ENCODE measurements at regions not wholly inside any gene's neighbourhood (a gene's known extent, or its start where the extent isn't known, plus 50 kb on each side); places are given as distances from the start of the nearest gene placed in this dataset.

DNA sequence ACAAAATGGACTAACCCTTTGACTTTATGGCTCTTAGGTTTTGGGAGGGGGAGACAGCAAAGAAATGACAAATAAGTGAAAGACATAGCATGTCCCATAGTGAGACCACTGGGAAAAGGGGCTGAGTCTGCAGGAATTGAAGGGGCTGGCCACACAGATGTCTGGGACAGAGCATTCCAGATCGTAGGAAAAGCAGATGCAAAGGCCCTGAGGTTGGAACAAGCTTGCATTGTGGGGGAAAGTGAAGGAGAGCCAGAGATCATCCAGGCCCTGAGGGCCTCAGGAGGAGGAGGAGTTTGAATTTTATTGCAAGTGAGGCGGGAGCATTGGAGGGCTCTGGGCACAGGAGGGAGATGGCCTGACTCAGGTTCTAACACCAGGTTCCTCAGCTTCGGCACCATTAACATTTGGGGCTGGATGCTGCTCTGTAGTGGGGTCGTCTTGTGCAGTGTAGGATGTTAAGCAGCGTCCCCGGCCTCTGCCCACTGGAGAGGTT, 97.5 kb downstream of the CEBPB start:
- H3K27me3 ChIP-seq (ENCODE audit: low read depth), result no peaks in the 10 kb centered on the region
- H3K36me3 ChIP-seq, result no peaks in the 10 kb centered on the region
- peaks cover 62% of the 10 kb centered on the region for H3K4me1 ChIP-seq
- H3K4me3 ChIP-seq, result no peak overlapping the region
- DNase-seq, result no peak
- intact Hi-C loops (cut with micrococcal nuclease), result no loop called here
- H3K27ac ChIP-seq (replicated peaks), result no peak overlapping the region
- no peak for TF ChIP-seq CTCF (IDR thresholded peaks at IDR 0.05; ENCODE audit: borderline replicate concordance)
- no peaks in the 10 kb centered on the region for H3K9me3 ChIP-seq (replicated peaks)

DNA sequence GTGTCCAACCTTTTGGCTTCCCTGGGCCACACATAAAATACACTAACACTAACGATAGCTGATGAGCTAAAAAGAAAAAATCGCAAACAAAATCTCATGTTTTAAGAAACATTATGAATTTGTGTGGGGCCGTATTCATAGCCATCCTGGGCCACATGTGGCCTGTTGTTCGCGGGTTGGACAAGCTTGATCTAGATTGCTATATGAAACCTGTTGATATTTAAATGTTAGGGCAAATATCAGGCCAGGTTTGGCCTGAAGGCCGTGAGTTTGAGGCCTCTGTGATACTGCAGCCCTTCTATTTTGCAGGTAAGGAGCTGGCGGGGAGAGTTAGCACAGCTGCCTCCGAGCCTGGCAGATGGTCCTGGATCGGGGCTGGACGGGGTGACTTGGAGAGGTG, 99.0 kb downstream of the CEBPB start:
- no peak for TF ChIP-seq CTCF (IDR thresholded peaks at IDR 0.05; ENCODE audit: borderline replicate concordance)
- Histone ChIP-seq H3K27ac (replicated peaks) (no peak overlapping the region), H3K9me3 (replicated peaks) (no peaks in the 10 kb centered on the region), H3K36me3 (no peaks in the 10 kb centered on the region), H3K4me1 (peaks cover 52% of the 10 kb centered on the region), H3K27me3 (ENCODE audit: low read depth) (no peaks in the 10 kb centered on the region), H3K4me3 (no peak overlapping the region)
- intact Hi-C loops (cut with micrococcal nuclease), result no loop called here
- no peak for DNase-seq

DNA sequence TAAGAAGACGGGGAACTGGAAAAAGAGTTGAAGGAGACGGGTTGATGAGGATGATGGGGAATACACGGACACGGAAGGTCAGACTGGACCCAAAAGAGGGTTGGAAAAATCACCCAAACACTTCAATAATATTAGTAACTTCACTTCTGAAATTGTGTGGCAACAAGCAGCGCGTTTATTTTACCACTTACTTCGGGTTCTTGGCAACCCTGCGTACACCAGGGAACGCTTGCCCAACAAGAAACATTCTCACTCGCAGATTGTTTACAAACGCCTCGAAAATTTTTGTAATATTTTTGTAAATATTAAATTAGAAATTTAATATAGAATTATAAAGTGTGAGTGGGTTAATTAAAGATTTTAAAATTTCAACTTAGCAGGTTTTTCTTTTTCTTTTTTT, 99.5 kb downstream of the CEBPB start:
- intact Hi-C loops (cut with micrococcal nuclease), result no loop called here
- H3K4me1 ChIP-seq, result peaks cover 46% of the 10 kb centered on the region
- DNase-seq, result no peak
- TF ChIP-seq CTCF (IDR thresholded peaks at IDR 0.05; ENCODE audit: borderline replicate concordance), result no peak
- H3K27me3 ChIP-seq (ENCODE audit: low read depth), result no peaks in the 10 kb centered on the region
- no peaks in the 10 kb centered on the region for H3K9me3 ChIP-seq (replicated peaks)
- H3K4me3 ChIP-seq, result no peak overlapping the region
- no peaks in the 10 kb centered on the region for H3K36me3 ChIP-seq
- H3K27ac ChIP-seq (replicated peaks), result no peak overlapping the region

DNA sequence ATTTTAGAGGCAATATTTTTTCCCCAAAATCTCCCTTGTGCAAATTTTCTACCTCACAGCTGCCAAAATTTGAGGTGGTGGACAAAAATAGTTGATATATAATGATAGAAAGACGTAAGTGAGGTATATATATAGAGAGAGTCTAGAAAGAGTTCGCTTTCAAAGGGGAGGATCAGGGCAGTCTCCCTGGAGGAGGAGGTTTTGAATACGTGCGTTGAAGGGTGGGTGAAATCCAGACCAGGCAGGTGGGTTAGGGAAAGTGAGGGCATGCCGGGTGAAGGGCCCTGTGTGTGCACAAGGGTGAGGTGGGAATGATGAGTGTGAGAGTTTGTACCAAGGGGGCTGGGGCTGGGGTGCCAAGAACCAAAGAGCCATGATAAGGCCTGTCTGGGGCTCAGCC, 100.2 kb downstream of the CEBPB start:
- peaks cover 39% of the 10 kb centered on the region for H3K4me1 ChIP-seq

GRCh38 chr20:50291254-50292078, 100.8 kb downstream of the CEBPB start:
- Histone ChIP-seq H3K27me3 (ENCODE audit: low read depth) (no peaks in the 10 kb centered on the region), H3K4me1 (peaks cover 33% of the 10 kb centered on the region), H3K4me3 (no peak overlapping the region), H3K36me3 (no peaks in the 10 kb centered on the region), H3K9me3 (replicated peaks) (no peaks in the 10 kb centered on the region), H3K27ac (replicated peaks) (peak overlapping the region; percentile 81)
- DNase-seq, result peak; percentile 13
- TF ChIP-seq CTCF (IDR thresholded peaks at IDR 0.05; ENCODE audit: borderline replicate concordance), result no peak
- intact Hi-C loops (cut with micrococcal nuclease), result no loop called here

More for the DNA sequence above, 100.2 kb downstream of the CEBPB start:
- DNase-seq, result no peak
- no peak for TF ChIP-seq CTCF (IDR thresholded peaks at IDR 0.05; ENCODE audit: borderline replicate concordance)
- Histone ChIP-seq H3K27ac (replicated peaks) (peak overlapping the region; percentile 81), H3K4me3 (no peak overlapping the region), H3K9me3 (replicated peaks) (no peaks in the 10 kb centered on the region), H3K36me3 (no peaks in the 10 kb centered on the region), H3K27me3 (ENCODE audit: low read depth) (no peaks in the 10 kb centered on the region)
- intact Hi-C loops (cut with micrococcal nuclease), result no loop called here

Measured in left ventricle myocardium inferior (tissue), 1 donor.